EL (cell line): ENCODE measurements at regions not wholly inside any gene's neighbourhood (a gene's known extent, or its start where the extent isn't known, plus 50 kb on each side); places are given as distances from the start of the nearest gene placed in this dataset.

ENCODE experiments used
- DNase-seq: peaks from one replicate; pipeline ENCODE4 v3.0.0-alpha.2; 2016

- no peak for DNase-seq
Measured at GRCh38 chr1:87568005-87568404, 239.3 kb downstream of the LMO4 start.

GRCh38 chr1:87568911-87569310, 240.2 kb downstream of the LMO4 start:
- no peak for DNase-seq

- no peak for DNase-seq
Measured at GRCh38 chr1:87572008-87572407, 243.3 kb downstream of the LMO4 start.

- DNase-seq = no peak
Measured at GRCh38 chr1:87572891-87573290, 244.2 kb downstream of the LMO4 start.

- DNase-seq = no peak
Measured at GRCh38 chr1:87575528-87575927, 246.8 kb downstream of the LMO4 start.

GRCh38 chr1:87578464-87578863, 249.8 kb downstream of the LMO4 start:
- no peak for DNase-seq

- no peak for DNase-seq
Measured at GRCh38 chr1:87583459-87583858, 254.8 kb downstream of the LMO4 start.

- DNase-seq = no peak
Measured at GRCh38 chr1:87584586-87584985, 255.9 kb downstream of the LMO4 start.

- DNase-seq = no peak
Measured at GRCh38 chr1:87586501-87586900, 257.8 kb downstream of the LMO4 start.

- DNase-seq = no peak
Measured at GRCh38 chr1:87588495-87588894, 259.8 kb downstream of the LMO4 start.

GRCh38 chr1:87591492-87591891, 262.8 kb downstream of the LMO4 start:
- no peak for DNase-seq

- no peak for DNase-seq
Measured at GRCh38 chr1:87592156-87592555, 263.5 kb downstream of the LMO4 start.

- no peak for DNase-seq
Measured at GRCh38 chr1:87594736-87595383, 266.2 kb downstream of the LMO4 start.

- no peak for DNase-seq
Measured at GRCh38 chr1:87595384-87595781, 266.7 kb downstream of the LMO4 start.

- DNase-seq = no peak
Measured at GRCh38 chr1:87598429-87598828, 269.7 kb downstream of the LMO4 start.

- DNase-seq = no peak
Measured at GRCh38 chr1:87599569-87599968, 270.9 kb downstream of the LMO4 start.

GRCh38 chr1:87600055-87600850, 271.6 kb downstream of the LMO4 start:
- DNase-seq = no peak

- DNase-seq = no peak
Measured at GRCh38 chr1:87600854-87601253, 272.2 kb downstream of the LMO4 start.

- DNase-seq = no peak
Measured at GRCh38 chr1:87603626-87604025, 274.9 kb downstream of the LMO4 start.

- DNase-seq = no peak
Measured at GRCh38 chr1:87612956-87613355, 284.3 kb downstream of the LMO4 start.

- no peak for DNase-seq
Measured at GRCh38 chr1:87615491-87615890, 286.8 kb downstream of the LMO4 start.

- no peak for DNase-seq
Measured at GRCh38 chr1:87615901-87616300, 287.2 kb downstream of the LMO4 start.

- DNase-seq = no peak
Measured at GRCh38 chr1:87620807-87621206, 292.1 kb downstream of the LMO4 start.

- no peak for DNase-seq
Measured at GRCh38 chr1:87629673-87630072, 301.0 kb downstream of the LMO4 start.

- no peak for DNase-seq
Measured at GRCh38 chr1:87632232-87632631, 303.6 kb downstream of the LMO4 start.
